SU-DHL-6 (cell line): ENCODE measurements at regions not wholly inside any gene's neighbourhood (a gene's known extent, or its start where the extent isn't known, plus 50 kb on each side); places are given as distances from the start of the nearest gene placed in this dataset.

ENCODE experiments used
- CTCF ChIP-seq: fragments of 200-600 bp; sonication (generic); IDR thresholded peaks from one replicate; pipeline ENCODE4 v1.5.1; 2017; ENCODE audit warnings: antibody characterized with exemption, mild to moderate bottlenecking, low read length, moderate library complexity; ENCODE audit not compliant: insufficient read depth, poor library complexity, severe bottlenecking
- EZH2phosphoT487 ChIP-seq: fragments of 200-600 bp; sonication (generic), shearing (Covaris generic); conservative IDR thresholded peaks from 2 replicates; pipeline ENCODE4 v1.6.1; 2018; ENCODE audit warnings: mild to moderate bottlenecking, antibody characterized with exemption, low read length, moderate library complexity, mixed read lengths

GRCh38 chr5:91282210-91282609 lies 100.9 kb downstream of the ARRDC3 start:
- TF ChIP-seq CTCF = no peak
- TF ChIP-seq EZH2phosphoT487 = no peak
